LNCaP clone FGC (cell line): ENCODE measurements at regions not wholly inside any gene's neighbourhood (a gene's known extent, or its start where the extent isn't known, plus 50 kb on each side); places are given as distances from the start of the nearest gene placed in this dataset.

Experiments
- DNase-seq: peaks from one replicate; pipeline ENCODE4 v3.0.0-alpha.2; 2011; ENCODE audit warnings: low read depth
- H3K4me3 ChIP-seq: 2 replicates; pipeline ENCODE4 v1.5.1; 2011; ENCODE audit warnings: mild to moderate bottlenecking, low read depth, low read length, control low read depth
- TF ChIP-seq, protein P1 (sequence below): IDR thresholded peaks from 2 replicates; pipeline ENCODE4 v1.5.1; 2012; ENCODE audit warnings: mild to moderate bottlenecking; ENCODE audit not compliant: control insufficient read depth, insufficient read depth; ENCODE audit errors: extremely low read depth

DNA sequence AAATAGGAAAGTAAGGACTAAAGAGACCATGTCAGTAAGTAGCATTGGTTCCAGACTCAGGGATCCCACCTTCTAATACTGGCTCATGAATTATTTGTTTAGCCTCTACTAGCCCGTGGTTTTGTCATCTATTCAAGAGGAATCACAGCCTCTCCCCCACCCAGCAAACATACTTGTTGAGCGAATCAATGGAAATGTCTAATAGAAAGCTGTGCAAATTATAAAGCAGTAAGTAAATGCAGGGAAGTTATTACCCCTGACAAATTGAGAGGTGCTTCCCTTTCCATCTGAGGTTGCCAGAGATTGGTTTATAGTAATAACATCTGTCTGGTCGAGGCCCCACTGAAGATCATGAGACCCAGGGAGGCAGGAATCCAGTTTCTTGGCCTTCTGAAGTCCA lies 219.3 kb upstream of the OSR1 start:
- TF ChIP-seq, protein P1, sequence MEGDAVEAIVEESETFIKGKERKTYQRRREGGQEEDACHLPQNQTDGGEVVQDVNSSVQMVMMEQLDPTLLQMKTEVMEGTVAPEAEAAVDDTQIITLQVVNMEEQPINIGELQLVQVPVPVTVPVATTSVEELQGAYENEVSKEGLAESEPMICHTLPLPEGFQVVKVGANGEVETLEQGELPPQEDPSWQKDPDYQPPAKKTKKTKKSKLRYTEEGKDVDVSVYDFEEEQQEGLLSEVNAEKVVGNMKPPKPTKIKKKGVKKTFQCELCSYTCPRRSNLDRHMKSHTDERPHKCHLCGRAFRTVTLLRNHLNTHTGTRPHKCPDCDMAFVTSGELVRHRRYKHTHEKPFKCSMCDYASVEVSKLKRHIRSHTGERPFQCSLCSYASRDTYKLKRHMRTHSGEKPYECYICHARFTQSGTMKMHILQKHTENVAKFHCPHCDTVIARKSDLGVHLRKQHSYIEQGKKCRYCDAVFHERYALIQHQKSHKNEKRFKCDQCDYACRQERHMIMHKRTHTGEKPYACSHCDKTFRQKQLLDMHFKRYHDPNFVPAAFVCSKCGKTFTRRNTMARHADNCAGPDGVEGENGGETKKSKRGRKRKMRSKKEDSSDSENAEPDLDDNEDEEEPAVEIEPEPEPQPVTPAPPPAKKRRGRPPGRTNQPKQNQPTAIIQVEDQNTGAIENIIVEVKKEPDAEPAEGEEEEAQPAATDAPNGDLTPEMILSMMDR: no peak
- no peak for DNase-seq
- no peak overlapping the region for H3K4me3 ChIP-seq

DNA sequence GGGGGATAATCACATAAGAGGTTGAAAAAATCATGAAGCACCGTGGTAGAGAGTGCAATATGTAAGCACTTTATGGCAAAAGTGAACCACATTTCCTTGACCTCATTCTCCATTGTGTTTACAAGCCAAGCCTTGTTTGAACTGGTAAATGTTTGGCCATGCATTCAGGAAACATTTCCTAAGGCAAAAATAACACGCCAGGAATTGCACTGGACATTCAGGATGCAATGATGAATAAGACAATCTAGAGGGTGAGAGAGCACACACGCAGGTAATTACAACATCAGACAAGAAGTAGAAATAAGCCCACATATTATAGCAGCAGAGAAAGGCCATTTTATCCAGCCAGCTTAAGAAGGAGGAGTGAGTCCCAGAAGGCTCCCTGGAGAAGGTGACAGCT lies 218.0 kb upstream of the OSR1 start:
- no peak for DNase-seq
- TF ChIP-seq, protein P1: no peak
- no peak overlapping the region for H3K4me3 ChIP-seq

DNA sequence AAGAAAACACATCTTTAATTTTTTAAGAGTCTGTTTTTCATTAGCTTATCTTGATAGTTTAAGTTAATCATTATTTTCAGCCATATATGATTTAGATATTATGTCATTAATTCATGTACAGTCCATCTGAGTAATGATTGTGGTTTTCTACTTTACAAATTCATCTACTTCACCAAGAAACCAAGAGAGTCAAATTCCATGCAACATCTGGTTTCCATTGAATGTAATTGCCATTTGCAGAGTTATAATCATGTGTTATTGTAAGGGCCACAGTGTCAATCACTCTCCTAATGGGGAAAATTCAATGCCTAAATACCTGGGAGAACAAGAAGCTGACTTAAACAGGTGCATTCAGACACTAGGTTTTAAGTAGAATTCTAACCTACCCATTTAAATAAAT lies 217.2 kb upstream of the OSR1 start:
- DNase-seq: no peak
- H3K4me3 ChIP-seq: no peak overlapping the region
- TF ChIP-seq, protein P1: no peak

DNA sequence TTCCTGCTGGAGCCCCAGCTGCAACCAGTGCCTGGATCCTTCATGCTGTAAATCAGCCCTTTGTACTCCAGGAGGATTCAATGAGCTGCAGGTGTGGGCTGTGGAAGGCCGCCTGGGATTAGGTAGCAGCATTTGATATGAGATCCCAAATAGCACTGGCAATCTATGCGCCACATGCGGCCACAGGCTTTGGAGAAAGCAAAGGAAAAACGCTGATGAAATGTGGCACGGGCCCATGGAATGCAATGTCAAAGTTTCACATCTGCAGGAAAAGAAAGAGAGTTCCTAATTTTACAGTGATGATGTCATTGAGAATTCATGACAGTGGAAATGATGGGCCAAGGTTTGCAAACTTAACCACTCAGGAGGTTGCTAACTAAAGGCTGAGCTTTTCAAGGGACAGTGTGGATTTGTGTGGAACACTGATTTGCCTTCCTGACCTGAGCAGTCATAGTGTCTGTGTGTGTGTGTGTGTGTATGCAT lies 216.4 kb upstream of the OSR1 start:
- TF ChIP-seq, protein P1: no peak
- DNase-seq: no peak
- H3K4me3 ChIP-seq: no peak overlapping the region

DNA sequence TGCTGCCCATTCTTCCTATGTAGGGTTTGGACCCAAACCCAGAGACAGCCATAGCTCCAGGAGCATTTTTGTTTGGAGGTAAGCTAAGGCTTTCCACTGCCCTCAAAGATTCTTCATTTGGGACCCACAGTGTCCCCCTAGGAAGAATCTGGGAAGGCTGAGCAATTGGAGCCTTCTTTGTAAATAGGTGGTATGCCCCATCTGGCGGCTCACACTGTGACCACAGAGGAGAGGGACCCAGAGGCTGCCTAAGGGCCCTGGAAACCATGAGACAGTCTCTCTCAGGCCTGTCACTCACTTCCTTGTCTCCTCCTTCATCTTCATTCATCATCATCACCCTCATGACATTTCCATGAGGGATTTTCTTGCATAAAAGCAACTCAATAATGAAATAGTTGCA lies 215.4 kb upstream of the OSR1 start:
- TF ChIP-seq, protein P1: no peak
- no peak overlapping the region for H3K4me3 ChIP-seq
- no peak for DNase-seq

DNA sequence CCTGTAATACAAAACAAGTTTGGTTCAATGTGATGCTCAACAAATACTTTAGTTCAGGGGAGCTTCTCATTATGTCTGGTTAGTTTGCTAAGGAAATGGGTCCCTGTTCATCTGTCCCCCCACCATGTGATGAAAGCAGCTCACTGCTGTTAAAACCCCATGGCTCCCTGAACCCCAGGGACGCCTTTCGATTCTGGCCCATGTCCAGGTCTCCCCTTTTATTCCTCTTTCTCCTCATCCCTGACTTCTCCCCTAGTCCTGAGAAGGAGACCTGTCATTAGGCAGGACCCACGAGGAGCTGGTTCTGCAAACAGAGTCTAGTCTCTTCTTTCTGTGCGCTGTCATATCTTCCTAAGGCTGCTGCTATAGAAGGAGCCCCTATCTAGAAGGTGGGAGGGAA lies 213.3 kb upstream of the OSR1 start:
- TF ChIP-seq, protein P1: no peak
- DNase-seq: no peak

DNA sequence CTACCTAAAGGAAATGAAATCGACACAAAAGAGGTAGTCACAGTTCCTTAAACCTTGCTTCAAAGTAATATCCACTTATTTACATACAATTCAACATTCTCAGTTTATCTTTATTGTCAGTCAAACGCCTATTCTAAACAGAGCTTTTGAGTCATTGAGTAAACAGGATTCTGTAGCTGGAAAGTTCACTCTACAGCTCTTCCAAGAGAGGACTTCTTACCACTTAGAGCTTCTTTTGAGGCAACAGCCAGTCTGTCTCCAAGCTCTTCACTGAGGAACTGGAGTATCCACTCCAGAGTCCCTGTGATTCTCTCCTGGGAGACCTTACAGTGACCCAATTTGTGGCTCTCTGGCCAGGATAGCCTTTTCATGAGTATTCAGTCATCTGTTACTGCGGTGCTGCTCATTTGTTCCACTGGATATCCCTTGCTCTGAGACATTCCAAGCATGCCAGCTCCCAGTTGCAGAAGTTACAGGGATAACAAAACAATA lies 210.9 kb upstream of the OSR1 start:
- TF ChIP-seq, protein P1: no peak
- DNase-seq: no peak
- no peak overlapping the region for H3K4me3 ChIP-seq

More for the DNA sequence above, 213.3 kb upstream of the OSR1 start:
- no peak overlapping the region for H3K4me3 ChIP-seq
